ENCODE measurements at regions not wholly inside any gene's neighbourhood (a gene's known extent, or its start where the extent isn't known, plus 50 kb on each side); places are given as distances from the start of the nearest gene placed in this dataset.

GRCh38 chr6:40791004-40791403 lies 203.8 kb upstream of the LRFN2 start:
- Histone ChIP-seq H3K4me3 (no peak overlapping the region), H3K27ac (no peak overlapping the region)
- no peak for DNase-seq (ENCODE audit: low spot score)
- TF ChIP-seq, protein P1, sequence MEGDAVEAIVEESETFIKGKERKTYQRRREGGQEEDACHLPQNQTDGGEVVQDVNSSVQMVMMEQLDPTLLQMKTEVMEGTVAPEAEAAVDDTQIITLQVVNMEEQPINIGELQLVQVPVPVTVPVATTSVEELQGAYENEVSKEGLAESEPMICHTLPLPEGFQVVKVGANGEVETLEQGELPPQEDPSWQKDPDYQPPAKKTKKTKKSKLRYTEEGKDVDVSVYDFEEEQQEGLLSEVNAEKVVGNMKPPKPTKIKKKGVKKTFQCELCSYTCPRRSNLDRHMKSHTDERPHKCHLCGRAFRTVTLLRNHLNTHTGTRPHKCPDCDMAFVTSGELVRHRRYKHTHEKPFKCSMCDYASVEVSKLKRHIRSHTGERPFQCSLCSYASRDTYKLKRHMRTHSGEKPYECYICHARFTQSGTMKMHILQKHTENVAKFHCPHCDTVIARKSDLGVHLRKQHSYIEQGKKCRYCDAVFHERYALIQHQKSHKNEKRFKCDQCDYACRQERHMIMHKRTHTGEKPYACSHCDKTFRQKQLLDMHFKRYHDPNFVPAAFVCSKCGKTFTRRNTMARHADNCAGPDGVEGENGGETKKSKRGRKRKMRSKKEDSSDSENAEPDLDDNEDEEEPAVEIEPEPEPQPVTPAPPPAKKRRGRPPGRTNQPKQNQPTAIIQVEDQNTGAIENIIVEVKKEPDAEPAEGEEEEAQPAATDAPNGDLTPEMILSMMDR (IDR thresholded peaks at IDR 0.05) = no peak

GRCh38 chr6:40788661-40789655 lies 201.8 kb upstream of the LRFN2 start:
- H3K4me3 ChIP-seq = no peak overlapping the region
- TF ChIP-seq, protein P1 (IDR thresholded peaks at IDR 0.05) = no peak
- DNase-seq (ENCODE audit: low spot score) = no peak
- no peak overlapping the region for H3K27ac ChIP-seq

GRCh38 chr6:40782355-40782754 lies 195.2 kb upstream of the LRFN2 start:
- TF ChIP-seq, protein P1 (IDR thresholded peaks at IDR 0.05) = no peak
- DNase-seq (ENCODE audit: low spot score) = no peak
- H3K27ac ChIP-seq = no peak overlapping the region
- no peak overlapping the region for H3K4me3 ChIP-seq

DNA sequence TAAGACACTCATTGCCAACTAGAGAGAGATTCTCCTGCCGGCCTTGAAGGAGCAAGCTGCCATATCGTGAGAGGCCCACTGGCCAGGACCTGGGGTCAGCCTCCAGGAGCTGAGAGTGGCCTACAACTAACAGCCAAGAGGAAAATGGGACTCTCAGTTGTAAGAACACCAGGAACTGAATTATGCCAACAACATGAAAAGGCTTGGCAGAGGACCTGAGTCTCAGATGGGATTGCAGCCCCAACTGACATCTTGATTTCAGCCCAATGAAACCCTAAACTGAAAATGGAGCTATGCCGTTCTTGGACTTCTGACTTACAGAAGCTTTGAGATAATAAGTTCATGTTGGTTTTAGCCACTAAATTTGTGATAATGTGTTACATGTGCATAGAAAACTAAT lies 193.5 kb upstream of the LRFN2 start:
- TF ChIP-seq, protein P1 (IDR thresholded peaks at IDR 0.05) = no peak
- Histone ChIP-seq H3K4me3 (no peak overlapping the region), H3K27ac (no peak overlapping the region)
- DNase-seq (ENCODE audit: low spot score) = no peak

DNA sequence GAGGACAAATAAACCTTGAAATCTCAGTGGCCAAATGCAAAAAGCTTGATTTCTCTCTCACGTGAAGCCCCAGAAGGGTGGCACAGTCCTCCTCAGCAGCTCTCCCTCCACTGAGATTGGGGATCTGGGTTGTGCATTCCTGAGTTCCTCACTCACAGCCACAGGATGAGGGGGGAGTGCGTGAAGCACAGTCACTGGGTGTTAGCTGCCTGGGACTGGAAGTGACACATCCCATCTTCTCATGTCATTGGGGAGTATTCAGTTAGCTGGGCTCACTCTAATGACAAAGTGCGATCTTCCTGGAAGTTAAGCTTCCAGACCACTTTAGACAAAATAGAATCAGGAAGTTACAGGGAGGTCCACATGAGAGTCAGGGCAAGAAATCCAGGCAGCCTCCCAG lies 192.2 kb upstream of the LRFN2 start:
- TF ChIP-seq, protein P1 (IDR thresholded peaks at IDR 0.05) = no peak
- no peak for DNase-seq (ENCODE audit: low spot score)
- H3K4me3 ChIP-seq = no peak overlapping the region
- H3K27ac ChIP-seq = no peak overlapping the region

DNA sequence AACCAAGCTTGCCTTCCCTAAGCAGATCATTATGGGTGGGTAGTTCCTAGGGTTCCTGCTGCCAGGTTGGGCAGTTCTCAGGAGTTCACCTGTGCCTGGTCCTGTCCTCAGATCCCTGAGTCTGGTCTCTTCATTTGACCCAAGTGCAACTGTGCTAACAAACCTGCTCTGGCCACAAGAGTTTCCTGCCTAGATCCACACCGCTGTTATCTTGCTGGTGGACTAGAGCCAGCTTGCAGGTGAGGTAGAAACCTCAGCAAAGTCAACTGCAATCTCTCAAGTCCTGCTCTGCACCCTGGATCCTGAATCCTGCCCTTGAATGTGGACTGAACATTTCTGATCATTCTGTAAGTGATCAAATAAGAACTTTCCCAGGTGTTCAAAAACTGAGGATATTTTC lies 191.8 kb upstream of the LRFN2 start:
- H3K4me3 ChIP-seq = no peak overlapping the region
- DNase-seq (ENCODE audit: low spot score) = no peak

More for the DNA sequence above, 191.8 kb upstream of the LRFN2 start:
- TF ChIP-seq, protein P1 (IDR thresholded peaks at IDR 0.05) = no peak
- H3K27ac ChIP-seq = no peak overlapping the region

All from coronary artery (tissue), 2 donors.